ENCODE measurements at regions not wholly inside any gene's neighbourhood (a gene's known extent, or its start where the extent isn't known, plus 50 kb on each side); places are given as distances from the start of the nearest gene placed in this dataset.

- TF ChIP-seq REST (IDR thresholded peaks at IDR 0.05; ENCODE audit: low read depth) = no peak
- TF ChIP-seq POLR2A (IDR thresholded peaks at IDR 0.05; ENCODE audit: borderline replicate concordance, extremely low read depth, insufficient read depth, insufficient read length) = no peak
- no peak for TF ChIP-seq EZH2phosphoT487 (IDR thresholded peaks at IDR 0.05; ENCODE audit: borderline replicate concordance)
- no peak for TF ChIP-seq SIN3A (IDR thresholded peaks at IDR 0.05; ENCODE audit: low read depth)
- no peak for TF ChIP-seq POLR2AphosphoS5 (IDR thresholded peaks at IDR 0.05; ENCODE audit: low read depth, low read length)
These were observed 586.1 kb downstream of the RNF144B start (continued) for GRCh38 chr6:18973251-18973650.

DNA sequence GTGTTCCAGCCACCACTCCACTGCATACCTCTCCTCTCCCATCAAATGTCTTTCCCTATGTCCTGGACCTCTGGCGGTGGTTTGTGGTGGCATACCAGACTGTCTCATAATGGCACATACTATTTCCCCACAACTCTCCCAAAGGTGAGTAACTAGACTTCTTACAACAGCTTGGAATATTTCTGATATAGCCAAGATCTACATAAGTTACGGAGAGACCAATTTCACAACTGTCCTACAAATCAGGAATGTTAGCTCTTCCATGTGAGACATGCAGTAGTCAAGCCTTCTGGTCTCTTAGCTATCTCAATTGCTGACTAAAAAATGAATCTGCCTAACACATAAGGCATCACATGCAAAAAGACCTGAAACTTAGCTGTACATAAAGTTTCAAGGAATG, 588.9 kb downstream of the RNF144B start:
- Histone ChIP-seq H3K9me3 (ENCODE audit: control insufficient read depth in 1 of 2, insufficient read depth in 1 of 2, low read depth in 1 of 2, low read length in 2 of 2) (no peaks in the 10 kb centered on the region), H2AFZ (ENCODE audit: low read depth, low read length, poor library complexity, severe bottlenecking) (no peak overlapping the region), H4K20me1 (ENCODE audit: insufficient read depth) (no peaks in the 10 kb centered on the region), H3K9ac (ENCODE audit: low read length) (no peak overlapping the region), H3K9me2 (ENCODE audit: insufficient read depth) (no peaks in the 10 kb centered on the region), H3K4me1 (ENCODE audit: control insufficient read depth in 1 of 2, insufficient read depth in 2 of 2, low read length in 2 of 2) (no peaks in the 10 kb centered on the region), H3K4me2 (ENCODE audit: low read length) (no peak overlapping the region), H3K27ac (ENCODE audit: low read depth, low read length) (no peak overlapping the region), H3K36me3 (ENCODE audit: control insufficient read depth in 1 of 2, insufficient read depth in 2 of 2, low read length in 2 of 2) (no peaks in the 10 kb centered on the region), H3K79me2 (ENCODE audit: insufficient read depth, low read length) (no peaks in the 10 kb centered on the region), H3K27me3 (ENCODE audit: insufficient read depth, low read length) (no peaks in the 10 kb centered on the region), H3K4me3 (replicated peaks in 1 of 2; ENCODE audit: low read depth in 1 of 2, low read length in 2 of 2) (no peak overlapping the region)
- ChIA-PET CTCF (no interaction called here), RAD21 (ENCODE audit: low non-redundant PET in 1 of 2, low total read pairs in 2 of 2, uncharacterized antibody in 2 of 2, unreplicated experiment in 2 of 2) (no interaction called here), POLR2A (no interaction called here)
- ATAC-seq = no peak
- intact Hi-C loops (cut with micrococcal nuclease) = no loop called here
- BruUV-seq (replicated peaks) = no TSS peak
- no peak for DNase-seq (ENCODE audit: low read depth, low spot score)
- no peak for TF ChIP-seq YY1 (IDR thresholded peaks at IDR 0.05; ENCODE audit: extremely low read depth, insufficient replicate concordance, low read depth, low read length)
- TF ChIP-seq ATF3 (IDR thresholded peaks at IDR 0.05) = no peak
- no peak for TF ChIP-seq FOSL1 (IDR thresholded peaks at IDR 0.05; ENCODE audit: low read depth)
- no peak for TF ChIP-seq ZBTB33 (IDR thresholded peaks at IDR 0.05; ENCODE audit: extremely low read depth, insufficient replicate concordance, low read length)
- no peak for TF ChIP-seq ELF1 (IDR thresholded peaks at IDR 0.05; ENCODE audit: borderline replicate concordance, low read depth)
- TF ChIP-seq JUND (IDR thresholded peaks at IDR 0.05) = no peak
- TF ChIP-seq REST (IDR thresholded peaks at IDR 0.05; ENCODE audit: low read depth) = no peak
- no peak for TF ChIP-seq SIN3A (IDR thresholded peaks at IDR 0.05; ENCODE audit: low read depth)
- TF ChIP-seq ZNF274 (IDR thresholded peaks at IDR 0.05; ENCODE audit: low read depth, low read length) = no peak
- no peak for TF ChIP-seq SP1 (IDR thresholded peaks at IDR 0.05; ENCODE audit: low read depth)
- TF ChIP-seq CBX3 (IDR thresholded peaks at IDR 0.05; ENCODE audit: low read depth) = no peak
- TF ChIP-seq ZFX (IDR thresholded peaks at IDR 0.05) = no peak
- TF ChIP-seq, protein P1, sequence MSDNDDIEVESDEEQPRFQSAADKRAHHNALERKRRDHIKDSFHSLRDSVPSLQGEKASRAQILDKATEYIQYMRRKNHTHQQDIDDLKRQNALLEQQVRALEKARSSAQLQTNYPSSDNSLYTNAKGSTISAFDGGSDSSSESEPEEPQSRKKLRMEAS (IDR thresholded peaks at IDR 0.05) = no peak
- no peak for TF ChIP-seq RAD21 (IDR thresholded peaks at IDR 0.05; ENCODE audit: low read depth)
- TF ChIP-seq SRF (IDR thresholded peaks at IDR 0.05; ENCODE audit: low read depth) = no peak
